A549 (cell line): ENCODE measurements at regions not wholly inside any gene's neighbourhood (a gene's known extent, or its start where the extent isn't known, plus 50 kb on each side); places are given as distances from the start of the nearest gene placed in this dataset.

Source experiments
- BHLHE40 ChIP-seq: IDR thresholded peaks from 2 replicates; pipeline ENCODE4 v1.6.1; 2012; ENCODE audit warnings: low read depth, low read length, inconsistent platforms
- EP300 ChIP-seq, 2 experiments: fragments of >200 bp; sonication (Bioruptor Twin); formaldehyde crosslinking; IDR thresholded peaks; 2 replicates in 1 of 2; 3 replicates in 1 of 2; pipeline ENCODE4 v1.6.1; 2016 to 2017
- SREBF2 ChIP-seq: fragments of 450-650 bp; IDR thresholded peaks from 2 replicates; pipeline ENCODE4 v1.6.1; 2014; ENCODE audit warnings: mild to moderate bottlenecking, moderate library complexity

DNA sequence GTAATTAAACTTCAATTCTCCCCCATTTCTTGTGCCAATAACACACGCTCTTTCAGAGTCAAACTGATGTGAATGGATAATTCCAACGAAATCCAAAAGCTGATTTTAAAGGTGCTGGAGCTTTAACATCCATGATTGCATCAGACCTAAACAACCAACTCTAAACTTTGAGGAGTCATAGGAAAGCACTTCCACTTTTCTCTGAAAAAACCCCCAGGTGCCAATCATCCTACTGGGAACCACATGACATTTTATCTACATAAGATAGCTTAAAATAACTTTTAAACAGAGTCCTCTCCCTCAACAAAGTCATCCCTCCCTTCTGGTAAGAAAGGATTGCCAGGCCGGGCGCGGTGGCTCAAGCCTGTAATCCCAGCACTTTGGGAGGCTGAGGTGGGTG, 167.7 kb upstream of the PDE10A start:
- no peak for TF ChIP-seq BHLHE40
- TF ChIP-seq SREBF2: no peak
- TF ChIP-seq EP300 (IDR thresholded peaks at IDR 0.05): no peak
